ENCODE measurements at regions not wholly inside any gene's neighbourhood (a gene's known extent, or its start where the extent isn't known, plus 50 kb on each side); places are given as distances from the start of the nearest gene placed in this dataset.

- TF ChIP-seq ETS2 (tag; IDR thresholded peaks at IDR 0.05; ENCODE audit: borderline replicate concordance, poor library complexity, severe bottlenecking) (no peak), NFIX (CRISPR knock-in tag; IDR thresholded peaks at IDR 0.05; ENCODE audit: low read depth) (no peak), CREB1 (IDR thresholded peaks at IDR 0.05) (no peak), CREB1 (CRISPR knock-in tag; IDR thresholded peaks at IDR 0.05) (no peak), ZNF766 (CRISPR knock-in tag; conservative IDR thresholded peaks at IDR 0.05) (no peak), NRF1 (conservative IDR thresholded peaks at IDR 0.05 in 1 of 2, IDR thresholded peaks at IDR 0.05 in 1 of 2) (no peak)
- TF ChIP-seq, protein P1, sequence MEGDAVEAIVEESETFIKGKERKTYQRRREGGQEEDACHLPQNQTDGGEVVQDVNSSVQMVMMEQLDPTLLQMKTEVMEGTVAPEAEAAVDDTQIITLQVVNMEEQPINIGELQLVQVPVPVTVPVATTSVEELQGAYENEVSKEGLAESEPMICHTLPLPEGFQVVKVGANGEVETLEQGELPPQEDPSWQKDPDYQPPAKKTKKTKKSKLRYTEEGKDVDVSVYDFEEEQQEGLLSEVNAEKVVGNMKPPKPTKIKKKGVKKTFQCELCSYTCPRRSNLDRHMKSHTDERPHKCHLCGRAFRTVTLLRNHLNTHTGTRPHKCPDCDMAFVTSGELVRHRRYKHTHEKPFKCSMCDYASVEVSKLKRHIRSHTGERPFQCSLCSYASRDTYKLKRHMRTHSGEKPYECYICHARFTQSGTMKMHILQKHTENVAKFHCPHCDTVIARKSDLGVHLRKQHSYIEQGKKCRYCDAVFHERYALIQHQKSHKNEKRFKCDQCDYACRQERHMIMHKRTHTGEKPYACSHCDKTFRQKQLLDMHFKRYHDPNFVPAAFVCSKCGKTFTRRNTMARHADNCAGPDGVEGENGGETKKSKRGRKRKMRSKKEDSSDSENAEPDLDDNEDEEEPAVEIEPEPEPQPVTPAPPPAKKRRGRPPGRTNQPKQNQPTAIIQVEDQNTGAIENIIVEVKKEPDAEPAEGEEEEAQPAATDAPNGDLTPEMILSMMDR (IDR thresholded peaks at IDR 0.05 in 2 of 3, conservative IDR thresholded peaks at IDR 0.05 in 1 of 3; ENCODE audit: insufficient read depth in 2 of 3, low read depth in 1 of 3, low read length in 3 of 3) = no peak
Observed at GRCh38 chrX:14354521-14354920, 174.8 kb upstream of the GLRA2 start.
